GM23338 (cell line): ENCODE measurements at regions not wholly inside any gene's neighbourhood (a gene's known extent, or its start where the extent isn't known, plus 50 kb on each side); places are given as distances from the start of the nearest gene placed in this dataset.

Source experiments
- ATAC-seq: fragments of 200-7000 bp; cut with Tn5 transposase; 3 replicates; pipeline ENCODE4 v1.9.1; 2020
- DNase-seq: peaks from one replicate; pipeline ENCODE4 v3.0.0-alpha.2; 2015; ENCODE audit warnings: low spot score
- H2AFZ ChIP-seq: fragments of 200-600 bp; sonication (generic); 2 replicates; pipeline ENCODE4 v1.8.0; 2016; ENCODE audit warnings: antibody characterized with exemption, mild to moderate bottlenecking, moderate library complexity
- H3F3A ChIP-seq: fragments of 200-600 bp; sonication (generic); replicated peaks from 2 replicates; pipeline ENCODE4 v1.8.0; 2017; ENCODE audit warnings: antibody characterized with exemption, mixed run types, low read depth
- H3K27ac ChIP-seq: fragments of 200-600 bp; sonication (generic); 2 replicates; pipeline ENCODE4 v1.6.1; 2016; ENCODE audit warnings: low read depth
- H3K27me3 ChIP-seq: fragments of 200-600 bp; sonication (generic); 2 replicates; pipeline ENCODE4 v1.8.0; 2016; ENCODE audit warnings: mild to moderate bottlenecking, mixed run types, moderate library complexity; ENCODE audit not compliant: insufficient read depth
- H3K36me3 ChIP-seq: fragments of 200-600 bp; sonication (generic); 2 replicates; pipeline ENCODE4 v1.8.0; 2016; ENCODE audit warnings: mild to moderate bottlenecking; ENCODE audit not compliant: insufficient read depth
- H3K4me1 ChIP-seq: fragments of 200-600 bp; sonication (generic); 2 replicates; pipeline ENCODE4 v1.8.0; 2016; ENCODE audit warnings: mild to moderate bottlenecking, moderate library complexity; ENCODE audit not compliant: insufficient read depth
- H3K4me2 ChIP-seq: fragments of 200-600 bp; sonication (generic); 2 replicates; pipeline ENCODE4 v1.7.1; 2017; ENCODE audit warnings: mixed run types
- H3K4me3 ChIP-seq: fragments of 200-600 bp; sonication (generic); 2 replicates; pipeline ENCODE4 v1.6.1; 2016; ENCODE audit warnings: mixed run types
- H3K79me2 ChIP-seq: fragments of 200-600 bp; sonication (generic); replicated peaks from 2 replicates; pipeline ENCODE4 v1.8.0; 2017; ENCODE audit warnings: mild to moderate bottlenecking; ENCODE audit not compliant: insufficient read depth
- H3K9me2 ChIP-seq: fragments of 200-600 bp; sonication (generic); 2 replicates; pipeline ENCODE4 v1.8.0; 2017; ENCODE audit not compliant: insufficient read depth
- H4K20me1 ChIP-seq: fragments of 200-600 bp; sonication (generic); replicated peaks from 2 replicates; pipeline ENCODE4 v1.8.0; 2017; ENCODE audit warnings: mild to moderate bottlenecking; ENCODE audit not compliant: insufficient read depth
- H3K27ac Mint-ChIP-seq: 2 replicates; pipeline ENCODE4 v1.8.0; 2020; ENCODE audit warnings: inconsistent platforms, mild to moderate bottlenecking, moderate library complexity, mixed read lengths
- H3K27me3 Mint-ChIP-seq: 3 replicates; pipeline ENCODE4 v1.8.0; 2022; ENCODE audit warnings: low read depth, mild to moderate bottlenecking, moderate library complexity, mixed read lengths, inconsistent platforms; ENCODE audit not compliant: insufficient read depth, poor library complexity
- H3K36me3 Mint-ChIP-seq: 3 replicates; pipeline ENCODE4 v1.8.0; 2021; ENCODE audit warnings: low read depth, mild to moderate bottlenecking, inconsistent platforms, moderate library complexity, mixed read lengths
- H3K4me1 Mint-ChIP-seq: 3 replicates; pipeline ENCODE4 v1.8.0; 2020; ENCODE audit warnings: mild to moderate bottlenecking, inconsistent platforms, mixed read lengths
- H3K4me3 Mint-ChIP-seq: 3 replicates; pipeline ENCODE4 v1.8.0; 2021; ENCODE audit warnings: moderate library complexity, mild to moderate bottlenecking, inconsistent platforms, mixed read lengths
- H3K9me3 Mint-ChIP-seq: 3 replicates; pipeline ENCODE4 v1.8.0; 2020; ENCODE audit warnings: moderate library complexity, mild to moderate bottlenecking, inconsistent platforms, mixed read lengths
- CREB1 ChIP-seq: fragments of 250-450 bp; sonication (Bioruptor Pico); IDR thresholded peaks from 2 replicates; pipeline ENCODE4 v1.5.0; 2020; ENCODE audit warnings: low read depth, mild to moderate bottlenecking, moderate library complexity
- CTCF ChIP-seq, 2 experiments: fragments of 200-600 bp in 1 of 2; sonication (generic) in 1 of 2; conservative IDR thresholded peaks; 2 replicates each; pipeline versions ENCODE4 v1.5.1 to v1.6.1; 2016 to 2017; ENCODE audit warnings: antibody characterized with exemption in 2 of 2, low read depth in 2 of 2, mild to moderate bottlenecking in 2 of 2, moderate library complexity in 1 of 2
- ETS1 ChIP-seq: IDR thresholded peaks from 2 replicates; pipeline ENCODE4 v1.6.1; 2016; ENCODE audit warnings: antibody characterized with exemption
- EZH2 ChIP-seq: fragments of 200-600 bp; sonication (generic); IDR thresholded peaks from one replicate; pipeline ENCODE4 v1.8.0; 2017; ENCODE audit warnings: antibody characterized with exemption, mild to moderate bottlenecking, low read depth; ENCODE audit not compliant: unreplicated experiment
- JUNB ChIP-seq: IDR thresholded peaks from one replicate; pipeline ENCODE4 v1.6.1; 2016; ENCODE audit warnings: antibody characterized with exemption; ENCODE audit not compliant: unreplicated experiment
- NANOG ChIP-seq: IDR thresholded peaks from 2 replicates; pipeline ENCODE4 v1.6.1; 2016; ENCODE audit warnings: antibody characterized with exemption, borderline replicate concordance
- POLR2AphosphoS5 ChIP-seq: IDR thresholded peaks from 2 replicates; pipeline ENCODE4 v1.6.1; 2016; ENCODE audit warnings: antibody characterized with exemption, low read depth
- STAT1 ChIP-seq: IDR thresholded peaks from one replicate; pipeline ENCODE4 v1.6.1; 2016; ENCODE audit warnings: antibody characterized with exemption; ENCODE audit not compliant: unreplicated experiment
- ZNF114 ChIP-seq: fragments of 250-450 bp; sonication (Bioruptor Pico); IDR thresholded peaks from 2 replicates; pipeline ENCODE4 v1.5.0; 2020; ENCODE audit warnings: mild to moderate bottlenecking, moderate library complexity
- ZNF331 ChIP-seq: fragments of 250-450 bp; sonication (Bioruptor Pico); IDR thresholded peaks from 2 replicates; pipeline ENCODE4 v1.5.0; 2020; ENCODE audit warnings: low read depth, mild to moderate bottlenecking, moderate library complexity
- ZNF462 ChIP-seq: fragments of 250-450 bp; sonication (Bioruptor Pico); IDR thresholded peaks from 2 replicates; pipeline ENCODE4 v1.5.0; 2020; ENCODE audit warnings: mild to moderate bottlenecking, moderate library complexity

GRCh38 chr14:31965071-31965734, 111.9 kb upstream of the ARHGAP5 start (continued):
- TF ChIP-seq CTCF (conservative IDR thresholded peaks at IDR 0.05; ENCODE audit: low read depth in 2 of 2): no peak
- TF ChIP-seq EZH2: no peak
- no peak for TF ChIP-seq ETS1
- TF ChIP-seq STAT1: no peak
- no peak for TF ChIP-seq POLR2AphosphoS5
- no peak for TF ChIP-seq ZNF114
- no peak for TF ChIP-seq NANOG
- no peak for TF ChIP-seq JUNB

GRCh38 chr14:31965735-31966598, 111.1 kb upstream of the ARHGAP5 start:
- ATAC-seq (no peak), DNase-seq (no peak)
- Mint-ChIP-seq H3K9me3 (peaks cover 5% of the 10 kb centered on the region), H3K4me1 (no peaks in the 10 kb centered on the region), H3K27me3 (peaks cover 4% of the 10 kb centered on the region), H3K27ac (no peak overlapping the region), H3K4me3 (no peak overlapping the region), H3K36me3 (peaks cover 2% of the 10 kb centered on the region; the same call in 1 of the 3 replicates)
- Histone ChIP-seq H3K4me2 (no peak overlapping the region), H2AFZ (no peak overlapping the region), H3K27ac (no peak overlapping the region), H3K79me2 (no peaks in the 10 kb centered on the region), H3K4me1 (no peaks in the 10 kb centered on the region), H3K4me3 (no peak overlapping the region), H3K27me3 (no peaks in the 10 kb centered on the region), H3K9me2 (peaks cover 5% of the 10 kb centered on the region; the same call in 1 of the 2 replicates), H3F3A (no peaks in the 10 kb centered on the region), H3K36me3 (no peaks in the 10 kb centered on the region), H4K20me1 (no peaks in the 10 kb centered on the region)
- TF ChIP-seq CREB1 (CRISPR knock-in tag) (no peak), STAT1 (no peak), ZNF462 (CRISPR knock-in tag) (no peak), NANOG (no peak), CTCF (conservative IDR thresholded peaks at IDR 0.05; ENCODE audit: low read depth in 2 of 2) (no peak), ZNF331 (CRISPR knock-in tag) (no peak), JUNB (no peak), EZH2 (no peak), ZNF114 (no peak)
